SK-N-SH (cell line): ENCODE measurements at regions not wholly inside any gene's neighbourhood (a gene's known extent, or its start where the extent isn't known, plus 50 kb on each side); places are given as distances from the start of the nearest gene placed in this dataset.

Experiments used
- CTCF ChIA-PET: fragments of 300-600, 350-600 bp; formaldehyde crosslinking; extraction: SDS; loops from one replicate; lab custom pipeline; 2021; lab: Yijun Ruan, JAX
- POLR2A ChIA-PET: fragments of 350-600 bp; sonication (Branson Sonifier 250); formaldehyde crosslinking; extraction: SDS; loops from one replicate; lab custom pipeline; 2020; ENCODE audit warnings: antibody characterized with exemption, inconsistent platforms; lab: Yijun Ruan, JAX
- DNase-seq: peaks from one replicate; pipeline ENCODE4 v3.0.0; 2012
- H2AFZ ChIP-seq: fragments of 200-600 bp; sonication (generic); 2 replicates; pipeline ENCODE4 v1.8.1; 2016; ENCODE audit warnings: antibody characterized with exemption, mild to moderate bottlenecking, low read depth
- H3F3A ChIP-seq: fragments of 200-600 bp; sonication (generic); replicated peaks from 2 replicates; pipeline ENCODE3; 2016; ENCODE audit warnings: antibody characterized with exemption, mild to moderate bottlenecking; ENCODE audit not compliant: insufficient read depth
- H3K27ac ChIP-seq, 2 experiments: fragments of 200-500 bp in 1 of 2; fragments of 200-600 bp in 1 of 2; sonication (Bioruptor generic) in 1 of 2; sonication (generic), shearing (Covaris generic) in 1 of 2; 2 replicates each; pipeline versions ENCODE4 v1.5.1 to v1.6.1; 2014 to 2016; ENCODE audit warnings: low read depth in 2 of 2, inconsistent platforms in 1 of 2, low read length in 1 of 2, mild to moderate bottlenecking in 1 of 2, mixed read lengths in 1 of 2
- H3K27me3 ChIP-seq: fragments of 200-600 bp; sonication (generic), shearing (Covaris generic); 2 replicates; pipeline ENCODE4 v1.6.1; 2016; ENCODE audit warnings: mixed run types; ENCODE audit not compliant: insufficient read depth
- H3K36me3 ChIP-seq, 2 experiments: fragments of 200-500 bp in 1 of 2; fragments of 200-600 bp in 1 of 2; sonication (Bioruptor generic) in 1 of 2; sonication (generic) in 1 of 2; replicated peaks in 1 of 2; 2 replicates each; pipeline versions ENCODE3 to v1.5.1; 2014 to 2016; ENCODE audit warnings: low read length in 1 of 2, mild to moderate bottlenecking in 1 of 2; ENCODE audit not compliant: insufficient read depth in 2 of 2, control insufficient read depth in 1 of 2
- H3K4me1 ChIP-seq, 2 experiments: fragments of 200-500 bp in 1 of 2; fragments of 200-600 bp in 1 of 2; sonication (Bioruptor generic) in 1 of 2; sonication (generic), shearing (Covaris generic) in 1 of 2; 2 replicates each; pipeline versions ENCODE4 v1.5.1 to v1.6.1; 2014 to 2016; ENCODE audit warnings: low read depth in 1 of 2, low read length in 1 of 2, mixed run types in 1 of 2; ENCODE audit not compliant: insufficient read depth in 2 of 2, control insufficient read depth in 1 of 2
- H3K4me2 ChIP-seq: fragments of 200-600 bp; sonication (generic), shearing (Covaris generic); 2 replicates; pipeline ENCODE4 v1.6.1; 2017; ENCODE audit warnings: mixed run types
- H3K4me3 ChIP-seq, 2 experiments: fragments of 200-500 bp in 1 of 2; fragments of 200-600 bp in 1 of 2; sonication (Bioruptor generic) in 1 of 2; sonication (generic), shearing (Covaris generic) in 1 of 2; 2 replicates each; pipeline versions ENCODE4 v1.5.1 to v1.8.1; 2014 to 2016; ENCODE audit warnings: low read depth in 2 of 2, inconsistent platforms in 1 of 2, low read length in 1 of 2, mild to moderate bottlenecking in 1 of 2, mixed read lengths in 1 of 2, moderate library complexity in 1 of 2
- H3K79me2 ChIP-seq: fragments of 200-600 bp; sonication (generic); 2 replicates; pipeline ENCODE4 v1.8.1; 2017; ENCODE audit warnings: mild to moderate bottlenecking; ENCODE audit not compliant: insufficient read depth
- H3K9ac ChIP-seq: fragments of 200-600 bp; sonication (generic); 2 replicates; pipeline ENCODE4 v1.6.1; 2017; ENCODE audit warnings: mixed run types
- H3K9me2 ChIP-seq: fragments of 200-600 bp; sonication (generic); 2 replicates; pipeline ENCODE4 v1.6.1; 2017; ENCODE audit warnings: mixed run types
- H3K9me3 ChIP-seq: fragments of 200-600 bp; sonication (generic); 2 replicates; pipeline ENCODE4 v1.6.1; 2017; ENCODE audit warnings: mixed run types, mild to moderate bottlenecking, moderate library complexity
- H4K20me1 ChIP-seq: fragments of 200-600 bp; sonication (generic); 2 replicates; pipeline ENCODE4 v1.6.1; 2017; ENCODE audit warnings: mild to moderate bottlenecking, mixed run types; ENCODE audit not compliant: insufficient read depth
- CHD2 ChIP-seq: fragments of 150-350 bp; IDR thresholded peaks from 2 replicates; pipeline ENCODE4 v1.6.1; 2018; ENCODE audit warnings: low read length; ENCODE audit not compliant: partially characterized antibody
- CTCF ChIP-seq: fragments of 200-600 bp; sonication (generic); IDR thresholded peaks from 2 replicates; pipeline ENCODE4 v1.6.1; 2017; ENCODE audit warnings: antibody characterized with exemption, mild to moderate bottlenecking, moderate library complexity
- FOSL2 ChIP-seq: IDR thresholded peaks from 2 replicates; pipeline ENCODE4 v1.4.0; 2012; ENCODE audit warnings: low read depth, mild to moderate bottlenecking, moderate library complexity, borderline replicate concordance
- GABPA ChIP-seq: IDR thresholded peaks from 2 replicates; pipeline ENCODE4 v1.4.0; 2012; ENCODE audit warnings: low read depth, mild to moderate bottlenecking
- GATA2 ChIP-seq: sonication (generic); formaldehyde crosslinking; IDR thresholded peaks from 2 replicates; pipeline ENCODE4 v1.5.0; 2020; ENCODE audit warnings: mild to moderate bottlenecking, missing genetic modification reagents
- POLR2AphosphoS5 ChIP-seq: IDR thresholded peaks from 2 replicates; pipeline ENCODE4 v1.6.1; 2012; ENCODE audit warnings: low read depth, low read length
- RAD21 ChIP-seq: IDR thresholded peaks from 2 replicates; pipeline ENCODE4 v1.6.1; 2012; ENCODE audit warnings: mild to moderate bottlenecking, low read length
- RCOR1 ChIP-seq: fragments of 150-350 bp; IDR thresholded peaks from 2 replicates; pipeline ENCODE4 v1.6.1; 2017; ENCODE audit warnings: antibody characterized with exemption, low read length
- SMC3 ChIP-seq: IDR thresholded peaks from 2 replicates; pipeline ENCODE4 v1.6.1; 2012; ENCODE audit warnings: low read depth, low read length, improper control_type of control experiment
- TAF1 ChIP-seq: IDR thresholded peaks from 2 replicates; pipeline ENCODE4 v1.6.1; 2012; ENCODE audit warnings: low read depth, mild to moderate bottlenecking, low read length, moderate library complexity, borderline replicate concordance
- USF1 ChIP-seq: IDR thresholded peaks from 2 replicates; pipeline ENCODE4 v1.4.0; 2012; ENCODE audit warnings: low read depth, borderline replicate concordance
- WGBS: methylation state at CpG from one replicate; pipeline ENCODE4 v1.1.6; 2017; ENCODE audit warnings: low lambda C conversion rate; 5-methylcytosine and 5-hydroxymethylcytosine counted together

GRCh38 chr1:55894521-55894920, 679.4 kb upstream of the USP24 start:
- POLR2A ChIA-PET: no interaction called here
- H3K9me2 ChIP-seq: no peaks in the 10 kb centered on the region
- no peak for DNase-seq
- no peaks in the 10 kb centered on the region for H3F3A ChIP-seq
- no peaks in the 10 kb centered on the region for H3K27me3 ChIP-seq
- WGBS: 71% methylated on average over 2 of the region's 2 CpGs
- H3K9me3 ChIP-seq: 0 out of 2 replicates have a peak, but pooled peaks cover 15% of the 10 kb centered on the region
- H3K79me2 ChIP-seq: no peaks in the 10 kb centered on the region
- no peaks in the 10 kb centered on the region; a peak in 1 of 4 replicates for H3K4me1 ChIP-seq
- no peak overlapping the region for H3K4me2 ChIP-seq
- H3K27ac ChIP-seq: no peak overlapping the region
- CTCF ChIA-PET: no interaction called here
- no peak overlapping the region for H3K4me3 ChIP-seq
- no peak overlapping the region for H2AFZ ChIP-seq
- H3K36me3 ChIP-seq: no peaks in the 10 kb centered on the region
- no peaks in the 10 kb centered on the region for H4K20me1 ChIP-seq
- H3K9ac ChIP-seq: no peak overlapping the region
- no peak for TF ChIP-seq GATA2 (CRISPR knock-in tag)
- TF ChIP-seq SMC3: no peak
- TF ChIP-seq FOSL2: no peak
- no peak for TF ChIP-seq GABPA
- TF ChIP-seq RCOR1: no peak

- no peak for TF ChIP-seq FOSL2
- no peak for TF ChIP-seq USF1
- TF ChIP-seq RAD21: peak; percentile 29
- no peak for TF ChIP-seq POLR2AphosphoS5
- TF ChIP-seq TAF1: no peak
- TF ChIP-seq CTCF: peak; percentile 38
- no peak for TF ChIP-seq GATA2 (CRISPR knock-in tag)
- TF ChIP-seq CHD2: no peak
- Histone ChIP-seq H4K20me1 (no peaks in the 10 kb centered on the region), H3K4me1 (peaks cover 0 to 1% of the 10 kb centered on the region in 2 experiments; a peak in 2 of 4 replicates), H3K4me2 (no peak overlapping the region), H2AFZ (no peak overlapping the region), H3K79me2 (no peaks in the 10 kb centered on the region), H3K4me3 (no peak overlapping the region), H3K27ac (no peak overlapping the region), H3K36me3 (no peaks in the 10 kb centered on the region), H3K9me2 (no peaks in the 10 kb centered on the region), H3K9me3 (0 out of 2 replicates have a peak, but pooled peaks cover 10% of the 10 kb centered on the region), H3K27me3 (no peaks in the 10 kb centered on the region), H3K9ac (no peak overlapping the region), H3F3A (no peaks in the 10 kb centered on the region)
- CTCF ChIA-PET: interaction anchor here (1.0 kb wide), 1 partner anchor 298 kb away, joined by 3 read pairs; no protein-coding TSS in a partner anchor
- POLR2A ChIA-PET: no interaction called here
- WGBS: 35% methylated on average over 2 of the region's 2 CpGs
- no peak for DNase-seq
These were observed 678.0 kb upstream of the USP24 start for GRCh38 chr1:55893155-55893554.
